Aorta (tissue), 5 donors: ENCODE measurements at regions not wholly inside any gene's neighbourhood (a gene's known extent, or its start where the extent isn't known, plus 50 kb on each side); places are given as distances from the start of the nearest gene placed in this dataset.
A peak's percentile ranks its signal among the peaks of the same experiment; 100 is the strongest.

ENCODE experiments used
- ATAC-seq: fragments of 200-7000 bp; cut with Tn5 transposase; one replicate; pipeline ENCODE4 v1.9.1; 2022; ENCODE audit warnings: moderate library complexity; ENCODE audit not compliant: low FRiP score
- DNase-seq, 2 donors: peaks; one replicate each; pipeline ENCODE4 v3.0.0-alpha.2; 2020
- H3K27ac ChIP-seq, 2 donors: one replicate each; pipeline ENCODE4 v1.5.1; 2013; ENCODE audit warnings: low read length in 2 of 2, mild to moderate bottlenecking in 2 of 2, moderate library complexity in 2 of 2, control low read depth in 1 of 2, inconsistent platforms in 1 of 2, low read depth in 1 of 2
- H3K27me3 ChIP-seq, 2 donors: one replicate each; pipeline ENCODE4 v1.6.1; 2013; ENCODE audit warnings: control low read depth in 1 of 2, low read length in 1 of 2, mild to moderate bottlenecking in 1 of 2, moderate library complexity in 1 of 2; ENCODE audit not compliant: insufficient read depth in 2 of 2, control insufficient read depth in 1 of 2
- H3K36me3 ChIP-seq, 2 donors: one replicate each; pipeline ENCODE4 v1.6.1; 2013; ENCODE audit warnings: control low read depth in 1 of 2, low read length in 1 of 2, mild to moderate bottlenecking in 1 of 2; ENCODE audit not compliant: insufficient read depth in 2 of 2, control insufficient read depth in 1 of 2
- H3K4me1 ChIP-seq, 2 donors: one replicate each; pipeline ENCODE4 v1.6.1; 2013; ENCODE audit warnings: low read length in 2 of 2, control low read depth in 1 of 2, mild to moderate bottlenecking in 1 of 2, moderate library complexity in 1 of 2; ENCODE audit not compliant: insufficient read depth in 2 of 2, control insufficient read depth in 1 of 2
- H3K4me3 ChIP-seq, 2 donors: one replicate each; pipeline ENCODE4 v1.5.1; 2013; ENCODE audit warnings: low read length in 2 of 2, control low read depth in 1 of 2, mild to moderate bottlenecking in 1 of 2
- H3K9me3 ChIP-seq: one replicate; pipeline ENCODE4 v1.6.1; 2013; ENCODE audit warnings: mild to moderate bottlenecking, low read length; ENCODE audit not compliant: control insufficient read depth
- WGBS, 2 donors: extraction: QIAGEN DNeasy Blood & Tissue Kit; methylation state at CpG; one replicate each; pipeline ENCODE4 v1.1.7; 2013; 5-methylcytosine and 5-hydroxymethylcytosine counted together
- intact Hi-C, 2 donors: fragments of 100-400 bp; cut with DNase I; formaldehyde crosslinking; loops; one replicate each; pipeline versions ENCODE4 v1.14.2 to v1.15.0; 2022
- donor health status: healthy with polysubstance abuse.
- donor health status: Bipolar disorder and iron deficiency.
- donor health status: DM: no; HTN: no; CAD: no.
- donor health status: DM: no; HTN: no; CAD: no.
- donor health status: DM: yes; HTN: yes; CAD: no.

- WGBS, 2 donors: 84 to 88% methylated on average over 9 of the region's 9 CpGs
- no peak for DNase-seq
- H3K9me3 ChIP-seq: no peaks in the 10 kb centered on the region
Measured at GRCh38 chr2:136441979-136442714, 323.2 kb upstream of the THSD7B start.

GRCh38 chr2:136439064-136439676, 321.2 kb upstream of the CXCR4 start:
- ATAC-seq: no peak
- intact Hi-C loops: no loop called here
- WGBS, 2 donors: 80 to 83% methylated on average over 5 of the region's 5 CpGs
- no peaks in the 10 kb centered on the region for H3K27me3 ChIP-seq
- H3K9me3 ChIP-seq: no peaks in the 10 kb centered on the region
- H3K36me3 ChIP-seq: no peaks in the 10 kb centered on the region
- no peak for DNase-seq
- no peak overlapping the region for H3K4me3 ChIP-seq
- H3K27ac ChIP-seq: no peak overlapping the region
- H3K4me1 ChIP-seq: no peaks in the 10 kb centered on the region

More at GRCh38 chr2:136441979-136442714, 323.2 kb upstream of the THSD7B start:
- intact Hi-C loops: no loop called here
- Histone ChIP-seq H3K27ac (no peak overlapping the region), H3K27me3 (no peaks in the 10 kb centered on the region), H3K4me1 (no peaks in the 10 kb centered on the region), H3K36me3 (no peaks in the 10 kb centered on the region), H3K4me3 (no peak overlapping the region)
- no peak for ATAC-seq

GRCh38 chr2:136437461-136437860, 319.5 kb upstream of the CXCR4 start:
- intact Hi-C loops: no loop called here
- no peak overlapping the region for H3K4me3 ChIP-seq
- no peak for DNase-seq
- WGBS, 2 donors: 96% methylated on average over 5 of the region's 5 CpGs
- no peaks in the 10 kb centered on the region for H3K36me3 ChIP-seq
- no peak overlapping the region for H3K27ac ChIP-seq
- ATAC-seq: no peak
- H3K4me1 ChIP-seq: no peaks in the 10 kb centered on the region
- H3K9me3 ChIP-seq: no peaks in the 10 kb centered on the region
- no peaks in the 10 kb centered on the region for H3K27me3 ChIP-seq

- ATAC-seq: no peak
- WGBS, 2 donors: 71 to 82% methylated on average over 5 of the region's 5 CpGs
- intact Hi-C loops: no loop called here
Measured at GRCh38 chr2:136436936-136437335, 319.0 kb upstream of the CXCR4 start.

GRCh38 chr2:136434251-136434715, 316.3 kb upstream of the CXCR4 start:
- 85 to 88% methylated on average over 5 of the region's 5 CpGs for WGBS, 2 donors
- Histone ChIP-seq H3K9me3 (no peaks in the 10 kb centered on the region), H3K36me3 (no peaks in the 10 kb centered on the region), H3K27ac (no peak overlapping the region), H3K27me3 (no peaks in the 10 kb centered on the region), H3K4me1 (no peaks in the 10 kb centered on the region), H3K4me3 (no peak overlapping the region)
- DNase-seq: no peak
- intact Hi-C loops: no loop called here
- no peak for ATAC-seq

More at GRCh38 chr2:136436936-136437335, 319.0 kb upstream of the CXCR4 start:
- no peaks in the 10 kb centered on the region for H3K27me3 ChIP-seq
- no peaks in the 10 kb centered on the region for H3K4me1 ChIP-seq
- H3K9me3 ChIP-seq: no peaks in the 10 kb centered on the region
- H3K36me3 ChIP-seq: no peaks in the 10 kb centered on the region
- no peak for DNase-seq
- H3K27ac ChIP-seq: no peak overlapping the region
- no peak overlapping the region for H3K4me3 ChIP-seq

- H3K9me3 ChIP-seq: no peaks in the 10 kb centered on the region
- no peak for ATAC-seq
- H3K27me3 ChIP-seq: no peaks in the 10 kb centered on the region
- 80 to 87% methylated on average over 3 of the region's 3 CpGs for WGBS, 2 donors
- no peak for DNase-seq
- H3K36me3 ChIP-seq: no peaks in the 10 kb centered on the region
- no peaks in the 10 kb centered on the region for H3K4me1 ChIP-seq
- intact Hi-C loops: no loop called here
- no peak overlapping the region for H3K4me3 ChIP-seq
- no peak overlapping the region for H3K27ac ChIP-seq
Measured at GRCh38 chr2:136433261-136433660, 315.3 kb upstream of the CXCR4 start.

- intact Hi-C loops: loop anchor here (5.0 to 10.0 kb wide), 6 partner anchors 241 to 1418 kb away; no protein-coding TSS in a partner anchor
- Histone ChIP-seq H3K27me3 (no peaks in the 10 kb centered on the region), H3K27ac (no peak overlapping the region), H3K4me3 (no peak overlapping the region), H3K9me3 (no peaks in the 10 kb centered on the region), H3K4me1 (no peaks in the 10 kb centered on the region), H3K36me3 (no peaks in the 10 kb centered on the region)
- WGBS, 2 donors: 76 to 78% methylated on average over 7 of the region's 7 CpGs
- no peak for DNase-seq
- no peak for ATAC-seq
Measured at GRCh38 chr2:136424112-136424511, 306.2 kb upstream of the CXCR4 start.

GRCh38 chr2:136423516-136423996, 305.6 kb upstream of the CXCR4 start:
- H3K9me3 ChIP-seq: no peaks in the 10 kb centered on the region
- no peaks in the 10 kb centered on the region for H3K36me3 ChIP-seq
- no peaks in the 10 kb centered on the region for H3K4me1 ChIP-seq
- intact Hi-C loops: loop anchor here (5.0 to 10.0 kb wide), 6 partner anchors 241 to 1419 kb away; no protein-coding TSS in a partner anchor
- no peak overlapping the region for H3K27ac ChIP-seq
- H3K27me3 ChIP-seq: no peaks in the 10 kb centered on the region
- DNase-seq: peak; percentile 77 to 91
- H3K4me3 ChIP-seq: peak overlapping the region; percentile 34 to 42
- 0 to 1% methylated on average over 27 of the region's 27 CpGs for WGBS, 2 donors
- ATAC-seq: peak; percentile 91
